OCI-LY1 (cell line): ENCODE measurements at regions not wholly inside any gene's neighbourhood (a gene's known extent, or its start where the extent isn't known, plus 50 kb on each side); places are given as distances from the start of the nearest gene placed in this dataset.

Experiments used
- H2AFZ ChIP-seq: fragments of 200-600 bp; sonication (generic), shearing (Covaris generic); 2 replicates; pipeline ENCODE4 v1.6.0; 2014; ENCODE audit warnings: antibody characterized with exemption, mild to moderate bottlenecking, low read length
- H3F3A ChIP-seq: fragments of 200-600 bp; sonication (generic), shearing (Covaris generic); 2 replicates; pipeline ENCODE4 v1.6.0; 2014; ENCODE audit warnings: mild to moderate bottlenecking, antibody characterized with exemption, low read length, moderate library complexity; ENCODE audit not compliant: insufficient read depth
- H3K27ac ChIP-seq: fragments of 200-600 bp; sonication (generic); 2 replicates; pipeline ENCODE4 v1.5.1; 2014; ENCODE audit warnings: low read length, mixed run types, mild to moderate bottlenecking, low read depth; ENCODE audit not compliant: poor library complexity, severe bottlenecking
- H3K27me3 ChIP-seq: fragments of 200-600 bp; sonication (generic); 2 replicates; pipeline ENCODE4 v1.6.0; 2014; ENCODE audit warnings: antibody characterized with exemption, mild to moderate bottlenecking, low read length, moderate library complexity; ENCODE audit not compliant: insufficient read depth
- H3K36me3 ChIP-seq: fragments of 200-600 bp; sonication (generic); 2 replicates; pipeline ENCODE4 v1.6.1; 2014; ENCODE audit warnings: mild to moderate bottlenecking, antibody characterized with exemption, low read length, moderate library complexity, mixed read lengths; ENCODE audit not compliant: insufficient read depth
- H3K4me1 ChIP-seq: fragments of 200-600 bp; sonication (generic); 2 replicates; pipeline ENCODE4 v1.5.1; 2014; ENCODE audit warnings: mild to moderate bottlenecking, low read length, moderate library complexity; ENCODE audit not compliant: insufficient read depth, severe bottlenecking
- H3K4me2 ChIP-seq: fragments of 200-600 bp; sonication (generic), shearing (Covaris generic); 2 replicates; pipeline ENCODE4 v1.6.1; 2014; ENCODE audit warnings: low read length
- H3K4me3 ChIP-seq: fragments of 200-600 bp; sonication (generic); 2 replicates; pipeline ENCODE4 v1.5.1; 2014; ENCODE audit warnings: low read length, low read depth, mild to moderate bottlenecking, mixed read lengths; ENCODE audit not compliant: poor library complexity, severe bottlenecking
- H3K79me2 ChIP-seq: fragments of 200-600 bp; shearing (Covaris generic); 2 replicates; pipeline ENCODE4 v1.6.1; 2016; ENCODE audit warnings: mixed run types, low read length, mixed read lengths; ENCODE audit not compliant: insufficient read depth
- H3K9ac ChIP-seq: fragments of 200-600 bp; sonication (generic), shearing (Covaris generic); 2 replicates; pipeline ENCODE4 v1.6.1; 2014; ENCODE audit warnings: mild to moderate bottlenecking, low read length, mixed read lengths
- H3K9me2 ChIP-seq: fragments of 200-600 bp; sonication (generic), shearing (Covaris generic); 2 replicates; pipeline ENCODE4 v1.6.1; 2014; ENCODE audit warnings: low read depth, mild to moderate bottlenecking, low read length, mixed read lengths
- H3K9me3 ChIP-seq: fragments of 200-600 bp; shearing (Covaris generic); 2 replicates; pipeline ENCODE4 v1.6.1; 2014; ENCODE audit warnings: low read length, mixed read lengths
- H4K20me1 ChIP-seq: fragments of 200-600 bp; sonication (generic), shearing (Covaris generic); 2 replicates; pipeline ENCODE4 v1.6.0; 2016; ENCODE audit warnings: mild to moderate bottlenecking, low read length; ENCODE audit not compliant: insufficient read depth
- CTCF ChIP-seq: fragments of 200-600 bp; sonication (generic), shearing (Covaris generic); IDR thresholded peaks from 2 replicates; pipeline ENCODE4 v1.5.1; 2017; ENCODE audit warnings: mild to moderate bottlenecking, antibody characterized with exemption, low read length, moderate library complexity, mixed read lengths
- EZH2 ChIP-seq: fragments of 200-600 bp; sonication (generic), shearing (Covaris generic); IDR thresholded peaks from 2 replicates; pipeline ENCODE4 v1.8.0; 2017; ENCODE audit warnings: borderline replicate concordance, mixed run types, mild to moderate bottlenecking, antibody characterized with exemption, low read length, moderate library complexity, mixed read lengths

GRCh38 chr7:23944131-23944530 lies 234.1 kb downstream of the STK31 start:
- Histone ChIP-seq H3K4me1 (no peaks in the 10 kb centered on the region), H3K4me2 (no peak overlapping the region), H3K27me3 (no peaks in the 10 kb centered on the region), H3K4me3 (no peak overlapping the region), H3K9me2 (no peaks in the 10 kb centered on the region), H3K36me3 (no peaks in the 10 kb centered on the region), H3K79me2 (no peaks in the 10 kb centered on the region), H3K9me3 (no peaks in the 10 kb centered on the region), H2AFZ (no peak overlapping the region), H3K9ac (no peak overlapping the region), H4K20me1 (no peaks in the 10 kb centered on the region), H3F3A (no peaks in the 10 kb centered on the region), H3K27ac (no peak overlapping the region)
- TF ChIP-seq CTCF (no peak), EZH2 (no peak)

GRCh38 chr7:23945472-23945871 lies 235.5 kb downstream of the STK31 start:
- H3K36me3 ChIP-seq: no peaks in the 10 kb centered on the region
- no peaks in the 10 kb centered on the region for H3K79me2 ChIP-seq
- no peaks in the 10 kb centered on the region for H3F3A ChIP-seq
- no peaks in the 10 kb centered on the region for H3K9me2 ChIP-seq
- no peak overlapping the region for H3K4me2 ChIP-seq
- H3K27ac ChIP-seq: no peak overlapping the region
- H2AFZ ChIP-seq: no peak overlapping the region
- TF ChIP-seq EZH2: no peak
- TF ChIP-seq CTCF: no peak
- no peak overlapping the region for H3K4me3 ChIP-seq
- no peaks in the 10 kb centered on the region for H3K27me3 ChIP-seq
- H3K4me1 ChIP-seq: no peaks in the 10 kb centered on the region
- no peaks in the 10 kb centered on the region for H3K9me3 ChIP-seq
- no peak overlapping the region for H3K9ac ChIP-seq
- no peaks in the 10 kb centered on the region for H4K20me1 ChIP-seq

DNA sequence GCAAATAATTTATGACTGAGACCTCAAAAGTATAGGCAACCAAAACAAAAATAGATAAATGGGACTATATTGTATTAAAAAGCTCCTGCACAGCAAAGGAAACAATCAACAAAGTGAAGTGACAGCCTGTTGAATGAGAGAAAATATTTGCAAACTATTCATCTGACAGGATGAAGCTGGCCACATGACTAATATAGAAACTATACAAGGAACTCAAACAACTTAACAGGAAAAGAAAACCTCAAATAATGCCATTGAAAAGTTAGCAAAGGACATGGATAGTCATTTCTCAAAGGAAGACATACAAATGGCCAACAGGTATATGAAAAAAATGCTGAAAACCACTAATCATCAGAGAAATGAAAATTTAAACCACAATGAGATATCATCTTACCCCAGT lies 245.1 kb downstream of the STK31 start:
- Histone ChIP-seq H4K20me1 (no peaks in the 10 kb centered on the region), H3K27me3 (no peaks in the 10 kb centered on the region), H3K4me3 (no peak overlapping the region), H3K4me2 (no peak overlapping the region), H3K36me3 (no peaks in the 10 kb centered on the region), H3K27ac (no peak overlapping the region), H3K9me2 (no peaks in the 10 kb centered on the region), H3K4me1 (no peaks in the 10 kb centered on the region), H3K9ac (no peak overlapping the region), H2AFZ (no peak overlapping the region), H3K9me3 (no peaks in the 10 kb centered on the region), H3K79me2 (no peaks in the 10 kb centered on the region), H3F3A (no peaks in the 10 kb centered on the region)
- TF ChIP-seq EZH2 (no peak), CTCF (no peak)
